ENCODE measurements at regions not wholly inside any gene's neighbourhood (a gene's known extent, or its start where the extent isn't known, plus 50 kb on each side); places are given as distances from the start of the nearest gene placed in this dataset.

DNA sequence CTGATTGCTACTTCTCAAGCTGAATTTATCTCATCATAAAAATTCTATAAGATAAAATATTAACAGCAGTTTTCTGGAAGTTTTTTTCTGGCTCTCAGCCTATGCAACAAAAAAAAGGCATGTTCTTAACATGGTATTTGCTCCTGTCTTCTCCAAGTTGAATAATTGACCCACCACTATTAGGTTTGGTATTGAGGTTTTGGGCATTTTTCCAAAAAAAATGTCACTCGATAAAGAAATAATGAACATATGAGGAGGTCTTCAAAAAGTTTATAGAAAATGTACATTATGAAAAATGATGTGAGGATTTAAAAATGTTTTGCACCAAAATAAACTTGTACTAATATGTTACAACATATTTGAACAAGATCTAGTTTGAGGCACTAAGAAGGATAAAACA is 808.6 kb upstream of the RAG2 start:
- no peaks in the 10 kb centered on the region for H3K79me2 ChIP-seq (replicated peaks; ENCODE audit: insufficient read depth, low read length)
- no peaks in the 10 kb centered on the region for H3K9me3 ChIP-seq (ENCODE audit: low read length)
- no peak overlapping the region for H3K27ac ChIP-seq (ENCODE audit: low read length)
- TF ChIP-seq MXI1 (conservative IDR thresholded peaks at IDR 0.05; ENCODE audit: poor library complexity, severe bottlenecking), result no peak
- TF ChIP-seq TAF1 (IDR thresholded peaks at IDR 0.05; ENCODE audit: low read depth), result no peak
- TF ChIP-seq SMC3 (conservative IDR thresholded peaks at IDR 0.05; ENCODE audit: poor library complexity), result no peak
- no peak for TF ChIP-seq RAD21 (conservative IDR thresholded peaks at IDR 0.05)
- H3K4me2 ChIP-seq (ENCODE audit: low read length), result no peak overlapping the region
- H3K9ac ChIP-seq (ENCODE audit: low read length), result no peak overlapping the region
- no peaks in the 10 kb centered on the region for H3K27me3 ChIP-seq (ENCODE audit: insufficient read depth, low read depth, low read length)
- H2AFZ ChIP-seq (ENCODE audit: low read depth, low read length), result no peak overlapping the region
- no peaks in the 10 kb centered on the region for H3K9me2 ChIP-seq (ENCODE audit: insufficient read depth, low read length)
- no peaks in the 10 kb centered on the region for H3F3A ChIP-seq (ENCODE audit: insufficient read depth, low read length, poor library complexity, severe bottlenecking)
- H3K36me3 ChIP-seq (ENCODE audit: insufficient read depth, low read length), result no peaks in the 10 kb centered on the region
- H3K4me3 ChIP-seq (ENCODE audit: low read length), result no peak overlapping the region
- no peaks in the 10 kb centered on the region for H4K20me1 ChIP-seq (ENCODE audit: insufficient read depth)

- H4K20me1 ChIP-seq (ENCODE audit: insufficient read depth), result no peaks in the 10 kb centered on the region
- no peak overlapping the region for H3K27ac ChIP-seq (ENCODE audit: low read length)
- no peak overlapping the region for H3K4me3 ChIP-seq (ENCODE audit: low read length)
- H3K9me2 ChIP-seq (ENCODE audit: insufficient read depth, low read length), result no peaks in the 10 kb centered on the region
- no peaks in the 10 kb centered on the region for H3K9me3 ChIP-seq (ENCODE audit: low read length)
- H3K36me3 ChIP-seq (ENCODE audit: insufficient read depth, low read length), result no peaks in the 10 kb centered on the region
- no peak overlapping the region for H3K9ac ChIP-seq (ENCODE audit: low read length)
- no peaks in the 10 kb centered on the region for H3K79me2 ChIP-seq (replicated peaks; ENCODE audit: insufficient read depth, low read length)
- no peak for TF ChIP-seq EP300 (conservative IDR thresholded peaks at IDR 0.05; ENCODE audit: poor library complexity, severe bottlenecking)
- no peak for TF ChIP-seq SMC3 (conservative IDR thresholded peaks at IDR 0.05; ENCODE audit: poor library complexity)
- H3F3A ChIP-seq (ENCODE audit: insufficient read depth, low read length, poor library complexity, severe bottlenecking), result no peaks in the 10 kb centered on the region
- H2AFZ ChIP-seq (ENCODE audit: low read depth, low read length), result no peak overlapping the region
- H3K27me3 ChIP-seq (ENCODE audit: insufficient read depth, low read depth, low read length), result no peaks in the 10 kb centered on the region
- no peak overlapping the region for H3K4me2 ChIP-seq (ENCODE audit: low read length)
Observed at GRCh38 chr11:37404231-37404630, 806.2 kb upstream of the RAG2 start.

DNA sequence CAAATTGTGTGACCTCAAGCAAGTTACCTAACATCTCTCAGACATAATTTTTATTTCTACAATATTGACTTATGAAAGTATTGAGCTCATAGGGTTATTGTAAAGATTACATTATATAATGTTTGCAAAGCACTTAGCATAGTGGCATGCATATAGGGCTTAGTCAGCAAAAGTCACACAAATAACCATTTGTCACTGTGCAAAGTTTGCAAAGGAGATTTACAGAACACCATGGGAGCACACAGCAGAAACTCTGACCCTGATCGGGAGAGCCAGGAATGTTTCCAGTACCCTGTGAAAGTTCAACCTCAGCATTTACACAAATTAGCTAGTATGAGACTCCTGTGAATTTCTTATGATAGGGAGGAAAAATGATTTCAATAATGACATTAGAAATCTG is 804.6 kb upstream of the RAG2 start:
- H3K27me3 ChIP-seq (ENCODE audit: insufficient read depth, low read depth, low read length), result no peaks in the 10 kb centered on the region
- H3K9ac ChIP-seq (ENCODE audit: low read length), result no peak overlapping the region
- no peak overlapping the region for H2AFZ ChIP-seq (ENCODE audit: low read depth, low read length)
- no peak overlapping the region for H3K4me3 ChIP-seq (ENCODE audit: low read length)
- no peaks in the 10 kb centered on the region for H3K36me3 ChIP-seq (ENCODE audit: insufficient read depth, low read length)
- H3F3A ChIP-seq (ENCODE audit: insufficient read depth, low read length, poor library complexity, severe bottlenecking), result no peaks in the 10 kb centered on the region
- no peaks in the 10 kb centered on the region for H3K9me3 ChIP-seq (ENCODE audit: low read length)
- H3K4me2 ChIP-seq (ENCODE audit: low read length), result no peak overlapping the region
- no peaks in the 10 kb centered on the region for H3K9me2 ChIP-seq (ENCODE audit: insufficient read depth, low read length)
- TF ChIP-seq TAF1 (IDR thresholded peaks at IDR 0.05; ENCODE audit: low read depth) (no peak), RAD21 (conservative IDR thresholded peaks at IDR 0.05) (no peak), REST (IDR thresholded peaks at IDR 0.05; ENCODE audit: borderline replicate concordance) (no peak), EP300 (conservative IDR thresholded peaks at IDR 0.05; ENCODE audit: poor library complexity, severe bottlenecking) (no peak), MXI1 (conservative IDR thresholded peaks at IDR 0.05; ENCODE audit: poor library complexity, severe bottlenecking) (no peak)
- H4K20me1 ChIP-seq (ENCODE audit: insufficient read depth), result no peaks in the 10 kb centered on the region
- no peaks in the 10 kb centered on the region for H3K79me2 ChIP-seq (replicated peaks; ENCODE audit: insufficient read depth, low read length)
- no peak overlapping the region for H3K27ac ChIP-seq (ENCODE audit: low read length)
